Upper lobe of left lung (tissue), 4 donors: ENCODE measurements at regions not wholly inside any gene's neighbourhood (a gene's known extent, or its start where the extent isn't known, plus 50 kb on each side); places are given as distances from the start of the nearest gene placed in this dataset.

ENCODE experiments used
- CTCF ChIP-seq, 6 experiments: fragments of 450-650 bp in 4 of 6; fragments of 200-600 bp in 2 of 6; sonication (generic) in 2 of 6; IDR thresholded peaks; one replicate each; pipeline ENCODE4 v1.5.1; 2016 to 2019; ENCODE audit warnings: antibody characterized with exemption in 6 of 6
- POLR2A ChIP-seq, 4 donors: fragments of 450-650 bp; IDR thresholded peaks; one replicate each; pipeline ENCODE4 v1.5.1; 2016 to 2017; ENCODE audit warnings: antibody characterized with exemption in 4 of 4, mild to moderate bottlenecking in 2 of 4
- POLR2AphosphoS5 ChIP-seq, 2 donors: sonication (generic); formaldehyde crosslinking; IDR thresholded peaks; one replicate each; pipeline ENCODE4 v1.5.1; 2017; ENCODE audit warnings: antibody characterized with exemption in 2 of 2

DNA sequence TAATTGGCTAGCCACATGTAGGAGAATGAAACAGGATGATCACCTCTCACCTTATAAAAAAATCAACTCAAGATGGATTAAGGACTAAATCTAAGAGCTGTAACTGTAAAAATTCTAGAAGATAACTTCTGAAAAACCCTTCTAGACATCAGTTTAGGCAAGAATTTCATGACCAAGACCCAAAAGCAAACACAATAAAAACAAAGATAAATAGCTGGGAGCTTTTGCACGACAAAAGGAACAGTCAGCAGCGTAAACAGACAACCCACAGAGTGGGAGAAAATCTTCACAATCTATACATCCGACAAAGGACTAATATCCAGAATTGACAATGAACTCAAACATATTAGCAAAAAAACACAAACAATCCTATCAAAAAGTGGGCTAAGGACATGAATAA is 316.3 kb downstream of the METTL4 start:
- TF ChIP-seq CTCF (IDR thresholded peaks at IDR 0.05) (no peak), POLR2AphosphoS5 (IDR thresholded peaks at IDR 0.05) (no peak), POLR2A (IDR thresholded peaks at IDR 0.05) (no peak)
